ENCODE measurements at regions not wholly inside any gene's neighbourhood (a gene's known extent, or its start where the extent isn't known, plus 50 kb on each side); places are given as distances from the start of the nearest gene placed in this dataset.

- no peak for TF ChIP-seq ZFP30 (CRISPR knock-in tag; IDR thresholded peaks at IDR 0.05)
- TF ChIP-seq TOX (CRISPR knock-in tag; IDR thresholded peaks at IDR 0.05; ENCODE audit: borderline replicate concordance): no peak
- TF ChIP-seq GLIS3 (CRISPR knock-in tag; IDR thresholded peaks at IDR 0.05): no peak
- TF ChIP-seq SNAI2 (CRISPR knock-in tag; IDR thresholded peaks at IDR 0.05): no peak
- no peak for TF ChIP-seq OSR1 (CRISPR knock-in tag; IDR thresholded peaks at IDR 0.05)
- TF ChIP-seq, protein P1, sequence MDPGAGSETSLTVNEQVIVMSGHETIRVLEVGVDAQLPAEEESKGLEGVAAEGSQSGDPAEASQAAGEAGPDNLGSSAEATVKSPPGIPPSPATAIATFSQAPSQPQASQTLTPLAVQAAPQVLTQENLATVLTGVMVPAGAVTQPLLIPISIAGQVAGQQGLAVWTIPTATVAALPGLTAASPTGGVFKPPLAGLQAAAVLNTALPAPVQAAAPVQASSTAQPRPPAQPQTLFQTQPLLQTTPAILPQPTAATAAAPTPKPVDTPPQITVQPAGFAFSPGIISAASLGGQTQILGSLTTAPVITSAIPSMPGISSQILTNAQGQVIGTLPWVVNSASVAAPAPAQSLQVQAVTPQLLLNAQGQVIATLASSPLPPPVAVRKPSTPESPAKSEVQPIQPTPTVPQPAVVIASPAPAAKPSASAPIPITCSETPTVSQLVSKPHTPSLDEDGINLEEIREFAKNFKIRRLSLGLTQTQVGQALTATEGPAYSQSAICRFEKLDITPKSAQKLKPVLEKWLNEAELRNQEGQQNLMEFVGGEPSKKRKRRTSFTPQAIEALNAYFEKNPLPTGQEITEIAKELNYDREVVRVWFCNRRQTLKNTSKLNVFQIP (CRISPR knock-in tag; IDR thresholded peaks at IDR 0.05; ENCODE audit: borderline replicate concordance, low read depth): no peak
- TF ChIP-seq ISL1 (CRISPR knock-in tag; IDR thresholded peaks at IDR 0.05): no peak
- no peak for TF ChIP-seq ZFP3 (CRISPR knock-in tag; IDR thresholded peaks at IDR 0.05)
- no peak for TF ChIP-seq RARB (CRISPR knock-in tag; IDR thresholded peaks at IDR 0.05)
- TF ChIP-seq, protein P2, sequence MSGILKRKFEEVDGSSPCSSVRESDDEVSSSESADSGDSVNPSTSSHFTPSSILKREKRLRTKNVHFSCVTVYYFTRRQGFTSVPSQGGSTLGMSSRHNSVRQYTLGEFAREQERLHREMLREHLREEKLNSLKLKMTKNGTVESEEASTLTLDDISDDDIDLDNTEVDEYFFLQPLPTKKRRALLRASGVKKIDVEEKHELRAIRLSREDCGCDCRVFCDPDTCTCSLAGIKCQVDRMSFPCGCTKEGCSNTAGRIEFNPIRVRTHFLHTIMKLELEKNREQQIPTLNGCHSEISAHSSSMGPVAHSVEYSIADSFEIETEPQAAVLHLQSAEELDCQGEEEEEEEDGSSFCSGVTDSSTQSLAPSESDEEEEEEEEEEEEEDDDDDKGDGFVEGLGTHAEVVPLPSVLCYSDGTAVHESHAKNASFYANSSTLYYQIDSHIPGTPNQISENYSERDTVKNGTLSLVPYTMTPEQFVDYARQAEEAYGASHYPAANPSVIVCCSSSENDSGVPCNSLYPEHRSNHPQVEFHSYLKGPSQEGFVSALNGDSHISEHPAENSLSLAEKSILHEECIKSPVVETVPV (CRISPR knock-in tag; IDR thresholded peaks at IDR 0.05): no peak
- TF ChIP-seq ARNTL (CRISPR knock-in tag; IDR thresholded peaks at IDR 0.05; ENCODE audit: borderline replicate concordance, low read depth): no peak
Observed at GRCh38 chr20:51220293-51220706, 197.4 kb upstream of the KCNG1 start.

Measured in SK-N-SH treated with all-trans-retinoic acid at 6 μM for 48 hours (cell line).